GM23248 (cell line): ENCODE measurements at regions not wholly inside any gene's neighbourhood (a gene's known extent, or its start where the extent isn't known, plus 50 kb on each side); places are given as distances from the start of the nearest gene placed in this dataset.

ENCODE experiments used
- EZH2 ChIP-seq: fragments of 200-600 bp; sonication (generic); IDR thresholded peaks from 2 replicates; pipeline ENCODE4 v1.6.1; 2018; ENCODE audit warnings: antibody characterized with exemption, mild to moderate bottlenecking; ENCODE audit not compliant: insufficient read depth, poor library complexity, severe bottlenecking
- EZH2phosphoT487 ChIP-seq: fragments of 200-600 bp; sonication (generic); IDR thresholded peaks from 2 replicates; pipeline ENCODE4 v1.6.1; 2018; ENCODE audit warnings: antibody characterized with exemption, moderate library complexity, mild to moderate bottlenecking, low read depth; ENCODE audit not compliant: insufficient read depth

DNA sequence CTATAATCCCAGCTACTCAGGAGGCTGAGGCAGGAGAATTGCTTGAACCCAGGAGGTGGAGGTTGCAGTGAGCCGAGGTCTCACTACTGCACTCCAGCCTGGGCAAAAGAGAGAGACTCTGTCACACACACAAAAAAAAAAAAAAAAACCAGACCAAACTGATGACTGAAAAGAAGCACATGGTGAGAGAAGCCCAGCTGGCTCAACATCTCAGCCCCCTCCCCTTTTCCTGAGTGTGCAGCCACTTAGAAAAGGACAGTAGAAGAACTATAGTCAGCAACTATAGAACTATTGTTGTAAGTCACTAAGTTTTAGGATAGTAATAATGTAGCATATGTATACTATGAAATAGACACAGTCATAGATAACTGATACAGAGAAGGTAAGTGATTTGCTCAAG lies 87.2 kb upstream of the RALGPS2 start:
- TF ChIP-seq EZH2phosphoT487 (no peak), EZH2 (no peak)
